GM19035 (cell line): ENCODE measurements at regions not wholly inside any gene's neighbourhood (a gene's known extent, or its start where the extent isn't known, plus 50 kb on each side); places are given as distances from the start of the nearest gene placed in this dataset.
"Not testable (repeated sequence)": the region's sequence is repeated elsewhere in the genome, so short reads cannot be mapped to it uniquely, and the experiment has no call there.

Source experiments
- ATAC-seq: cut with Tn5 transposase; IDR thresholded peaks from one replicate; pipeline ENCODE4 v1.9.1; 2021; ENCODE audit not compliant: unreplicated experiment

DNA sequence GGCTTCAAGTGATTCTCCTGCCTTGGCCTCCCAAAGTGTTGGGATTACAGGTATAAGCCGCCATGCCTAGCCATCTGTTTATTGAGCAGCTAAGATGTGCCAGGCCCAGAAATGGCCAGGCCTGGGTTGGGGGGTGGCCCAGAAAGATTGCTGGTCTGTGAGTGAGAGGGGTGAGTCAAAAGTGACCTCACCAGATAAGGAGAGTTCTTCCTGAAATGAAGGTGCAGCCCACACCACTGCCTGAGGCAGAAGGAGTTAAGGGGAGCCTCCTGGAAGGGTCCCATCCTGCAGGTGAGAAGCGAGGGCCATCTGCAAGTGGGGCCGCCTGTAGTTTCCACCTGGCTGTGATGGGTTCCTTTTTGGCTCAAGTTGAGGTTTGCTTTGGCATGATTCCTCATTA lies 96.9 kb upstream of the KLF4 start:
- ATAC-seq, result no peak

DNA sequence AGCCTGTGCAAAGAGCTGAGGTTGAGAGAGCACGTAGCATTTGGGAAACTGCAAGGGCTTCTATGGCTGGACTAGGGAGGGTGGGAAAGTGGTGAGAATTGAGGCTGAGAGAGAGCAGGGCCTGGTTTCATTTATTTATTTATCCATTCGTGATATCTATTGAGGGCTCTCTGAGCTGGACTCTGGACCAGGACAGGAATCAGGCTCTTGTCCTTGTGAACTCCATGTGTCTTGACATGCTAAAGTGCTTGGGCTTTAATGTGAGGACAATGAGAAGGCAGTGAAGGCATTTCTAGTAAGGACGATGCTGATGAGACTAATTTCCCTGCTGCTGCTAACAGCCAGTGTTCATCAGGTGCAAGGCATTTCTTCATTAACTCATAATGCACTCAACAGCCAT lies 95.9 kb upstream of the KLF4 start:
- ATAC-seq, result no peak

DNA sequence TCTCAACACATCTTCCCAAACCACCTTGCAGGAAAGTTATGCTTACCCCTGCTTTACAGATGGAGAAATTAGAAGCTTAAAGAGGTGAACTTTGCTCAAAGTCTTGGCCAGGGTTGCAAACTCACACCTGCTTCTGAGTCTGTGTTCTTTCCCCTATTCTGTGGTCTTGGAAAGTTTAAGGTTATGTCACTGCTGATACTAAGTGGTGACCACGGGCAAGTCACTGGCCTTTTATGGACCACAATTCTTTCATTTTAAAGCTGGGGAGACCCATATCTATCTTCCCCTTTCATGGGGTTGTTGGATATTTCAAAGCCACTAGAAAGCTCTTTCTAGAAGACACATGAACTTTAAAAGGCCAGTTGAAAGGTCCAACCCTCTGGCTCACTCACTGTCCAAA lies 95.4 kb upstream of the KLF4 start:
- no peak for ATAC-seq

DNA sequence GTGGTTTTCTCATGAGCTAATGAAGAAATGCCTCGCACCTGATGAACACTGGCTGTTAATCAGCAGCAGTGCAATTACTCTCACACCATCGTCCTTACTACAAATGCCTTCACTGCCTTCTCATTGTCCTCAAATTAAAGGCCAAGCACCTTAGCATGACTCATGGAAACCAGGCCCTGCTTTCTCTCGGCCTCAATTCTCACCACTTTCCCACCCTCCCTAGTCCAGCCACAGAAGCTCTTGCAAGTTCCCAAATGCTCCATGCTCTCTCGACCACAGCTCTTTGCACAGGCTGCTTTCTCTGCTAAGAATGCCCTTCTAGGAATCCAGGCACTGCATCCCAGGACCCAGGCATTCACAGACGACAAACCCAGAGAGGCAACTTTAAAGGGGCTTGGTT lies 94.6 kb upstream of the KLF4 start:
- no peak for ATAC-seq

DNA sequence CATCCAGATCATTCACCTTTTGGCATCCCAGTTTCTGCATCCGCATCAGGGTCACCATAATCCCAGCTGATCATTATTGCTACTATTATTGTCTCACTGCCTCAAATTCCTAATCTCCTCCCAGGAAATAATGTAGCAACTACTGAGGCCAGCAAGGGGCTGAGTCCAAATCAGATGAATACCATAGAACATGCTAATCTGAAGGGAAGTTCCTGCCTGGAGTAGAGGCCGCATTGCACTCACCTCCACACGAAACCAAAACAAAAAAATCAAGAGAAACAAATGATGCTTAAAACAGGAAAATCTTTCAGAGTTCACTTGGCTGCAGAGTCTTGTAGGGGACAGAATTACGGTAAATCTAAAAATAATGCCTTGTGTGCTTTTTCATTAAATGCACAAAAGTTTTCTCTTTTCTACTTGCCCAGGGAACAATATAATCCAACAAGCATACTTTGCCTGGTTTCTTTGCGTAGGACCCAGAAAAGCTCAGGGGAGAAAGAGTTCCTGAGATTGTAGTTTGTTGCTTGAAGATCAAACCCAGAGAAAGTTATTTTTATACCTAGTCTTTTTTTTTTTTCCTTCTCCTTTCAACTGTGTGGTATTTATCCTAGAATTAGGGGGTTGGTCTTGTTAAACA lies 87.7 kb upstream of the KLF4 start:
- no peak for ATAC-seq

DNA sequence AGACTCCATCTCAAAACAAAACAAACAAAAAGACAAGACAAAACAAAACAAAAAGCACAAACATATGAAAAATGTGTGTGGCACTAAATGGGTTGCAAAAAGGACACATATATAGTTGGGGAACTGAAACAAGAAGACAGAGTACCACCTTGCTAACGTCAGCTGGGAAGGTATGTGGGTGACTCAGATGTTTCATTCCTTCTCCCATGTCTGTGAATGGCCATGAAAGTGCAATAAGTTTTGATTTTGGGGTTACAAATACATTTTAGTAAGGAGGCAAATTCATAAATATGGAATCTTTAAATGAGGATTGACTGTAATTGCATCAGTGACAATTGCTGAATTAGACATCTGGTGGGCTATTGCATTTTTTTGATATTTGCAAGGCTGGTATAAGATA lies 81.6 kb upstream of the KLF4 start:
- no peak for ATAC-seq

DNA sequence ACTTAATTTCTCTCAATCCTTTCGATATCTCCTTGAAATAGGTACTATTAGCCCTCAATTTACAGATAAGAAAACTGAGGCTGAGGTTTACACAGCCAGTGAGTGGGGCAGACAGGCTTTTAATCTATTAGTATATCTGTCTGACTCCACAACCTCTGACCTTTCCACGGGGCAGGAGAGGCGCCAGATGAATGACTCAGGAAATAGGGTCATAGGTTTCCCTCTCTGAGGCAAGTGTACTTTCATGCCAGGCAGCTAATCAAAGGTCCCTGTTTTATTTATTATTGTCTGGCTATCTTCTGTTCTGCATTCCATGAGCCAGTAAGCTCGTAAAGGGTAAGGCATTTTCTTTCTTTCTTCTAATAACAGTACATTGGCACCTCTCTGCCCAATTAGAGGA lies 79.6 kb upstream of the KLF4 start:
- no peak for ATAC-seq

DNA sequence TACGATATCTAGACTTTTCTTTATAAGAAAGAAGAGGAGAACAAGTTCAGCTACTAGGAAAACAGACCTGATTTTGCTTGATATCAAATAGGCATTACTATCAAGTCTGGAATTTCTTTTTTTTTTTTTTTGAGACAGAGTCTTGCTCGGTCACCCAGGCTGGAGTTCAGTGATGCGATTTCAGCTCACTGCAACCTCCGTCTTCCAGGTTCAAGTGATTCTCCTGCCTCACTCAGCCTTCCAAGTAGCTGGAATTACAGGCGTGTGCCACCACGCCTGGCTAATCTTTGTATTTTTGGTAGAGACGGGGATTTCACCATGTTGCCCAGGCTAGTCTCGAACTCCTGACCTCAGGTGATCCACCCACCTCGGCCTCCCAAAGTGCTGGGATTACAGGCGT lies 78.8 kb upstream of the KLF4 start:
- ATAC-seq, result not testable (repeated sequence)

DNA sequence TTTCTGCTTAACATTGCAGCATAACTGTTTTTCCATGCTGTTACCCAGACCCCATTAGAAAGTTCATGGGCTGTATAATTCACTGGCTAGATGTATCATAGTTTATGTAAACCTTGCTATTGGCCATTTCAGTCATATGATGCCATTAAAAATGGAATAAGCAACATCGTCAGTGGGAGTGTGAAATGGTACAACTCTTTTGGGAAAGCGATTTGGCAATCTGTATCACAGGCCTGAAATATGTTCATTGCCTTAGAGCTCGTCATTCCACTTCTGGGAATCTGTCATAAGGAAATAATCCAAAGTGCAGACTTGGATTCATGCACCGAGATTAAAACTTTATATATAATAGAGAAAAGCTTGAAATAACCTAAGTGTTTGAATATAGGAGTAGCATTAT lies 77.9 kb upstream of the KLF4 start:
- ATAC-seq, result no peak

DNA sequence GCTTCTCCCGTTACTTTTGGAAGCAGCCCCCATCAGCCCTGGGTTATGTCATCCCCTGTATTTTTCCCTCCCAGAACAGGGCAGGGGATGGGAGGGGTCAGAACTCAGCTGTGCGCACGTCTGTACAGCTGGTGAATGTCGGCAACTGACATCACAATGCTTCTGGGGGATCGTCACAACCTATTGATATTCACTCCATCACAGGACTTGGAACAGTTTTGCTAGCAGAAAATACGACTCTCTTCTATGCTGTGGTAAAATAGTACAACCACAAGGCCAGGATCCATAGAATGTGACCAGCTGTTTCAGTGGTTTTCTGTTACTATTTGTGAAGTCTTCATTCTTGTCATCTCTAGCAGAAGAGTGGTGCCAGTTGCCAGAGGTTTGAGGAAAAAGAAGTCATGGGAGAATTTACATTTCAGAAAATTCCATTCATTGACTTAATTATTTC lies 77.1 kb upstream of the KLF4 start:
- no peak for ATAC-seq

DNA sequence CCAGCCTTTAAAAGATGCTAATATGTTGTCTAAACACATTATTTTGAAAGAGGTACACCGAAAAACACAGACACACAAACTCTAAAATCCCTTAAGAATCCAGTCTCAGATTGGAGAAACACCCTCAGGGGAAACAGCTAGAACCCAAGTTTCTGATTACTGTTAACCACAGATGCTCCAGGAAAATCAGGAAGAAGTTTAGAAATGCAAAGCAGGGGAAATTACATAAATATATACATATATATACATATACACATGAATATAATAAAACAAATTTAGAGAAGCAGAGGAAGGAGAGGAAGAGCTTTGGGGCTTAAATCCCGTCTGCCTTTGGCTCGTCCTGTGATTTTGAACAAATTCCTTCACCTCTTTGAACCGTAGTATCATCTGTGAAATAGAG lies 73.2 kb upstream of the KLF4 start:
- ATAC-seq, result no peak

DNA sequence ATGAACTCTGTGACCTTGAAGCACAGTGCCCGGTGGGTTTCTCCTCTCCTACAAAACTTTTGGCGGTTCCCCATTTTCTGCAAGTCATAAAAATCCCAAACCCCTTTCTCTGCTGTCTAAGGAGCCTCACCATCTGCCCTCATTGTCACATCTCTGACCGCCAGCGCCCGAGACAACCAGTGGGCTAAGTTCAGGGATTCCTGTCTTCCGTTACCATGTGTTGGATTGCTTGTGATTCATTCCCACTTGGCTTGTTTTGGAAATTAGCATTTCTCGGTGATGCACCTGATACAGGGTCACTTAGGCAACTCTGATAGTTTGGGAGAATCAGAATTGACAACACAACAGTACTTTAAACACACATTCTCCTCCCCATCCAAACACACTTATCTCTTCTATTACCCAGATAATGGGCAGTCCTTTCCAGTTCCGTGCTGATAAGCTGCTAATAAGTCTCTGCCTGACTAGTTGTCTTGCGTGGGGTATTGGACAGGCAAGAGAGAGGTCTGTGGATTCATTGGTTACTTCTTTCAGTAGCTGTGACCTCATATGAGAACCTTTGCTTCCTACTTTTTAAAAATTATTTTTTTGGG lies 70.0 kb upstream of the KLF4 start:
- no peak for ATAC-seq

DNA sequence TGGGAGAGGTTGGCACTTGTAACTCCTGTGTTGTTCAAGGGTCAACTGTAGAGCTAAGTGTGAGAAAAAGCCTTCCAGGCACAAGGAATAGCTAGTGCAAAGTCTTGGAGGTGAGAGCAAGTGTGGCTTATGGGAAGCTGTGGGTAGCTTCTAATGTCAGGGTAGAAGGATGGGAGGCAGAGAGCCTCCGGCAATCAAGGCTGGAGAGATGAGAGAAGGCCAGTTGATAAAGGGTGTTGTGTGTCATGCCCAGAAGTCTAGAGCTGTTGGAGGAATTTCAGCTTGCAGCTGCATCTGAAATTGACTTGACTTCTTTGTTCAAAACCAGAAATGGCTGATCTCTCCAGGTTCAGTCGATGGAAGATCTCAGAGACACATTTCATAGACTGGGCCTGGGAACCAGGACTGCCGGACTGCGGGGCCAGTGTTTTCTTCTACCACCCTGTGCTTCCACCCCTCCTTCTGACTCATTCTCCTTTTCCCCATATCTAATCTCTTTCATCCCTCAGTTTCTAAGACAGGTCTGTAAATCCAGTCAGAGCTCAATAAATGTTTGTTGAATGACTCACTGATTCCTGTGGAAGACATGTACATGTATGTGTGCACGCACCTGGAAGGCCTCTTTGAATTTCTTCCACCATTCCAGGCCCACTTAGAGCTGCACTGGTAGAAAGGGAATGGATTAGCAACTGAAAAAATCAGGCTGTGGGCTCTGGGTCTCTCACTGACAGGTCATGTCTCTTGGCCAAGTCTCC lies 67.8 kb upstream of the KLF4 start:
- ATAC-seq, result no peak

DNA sequence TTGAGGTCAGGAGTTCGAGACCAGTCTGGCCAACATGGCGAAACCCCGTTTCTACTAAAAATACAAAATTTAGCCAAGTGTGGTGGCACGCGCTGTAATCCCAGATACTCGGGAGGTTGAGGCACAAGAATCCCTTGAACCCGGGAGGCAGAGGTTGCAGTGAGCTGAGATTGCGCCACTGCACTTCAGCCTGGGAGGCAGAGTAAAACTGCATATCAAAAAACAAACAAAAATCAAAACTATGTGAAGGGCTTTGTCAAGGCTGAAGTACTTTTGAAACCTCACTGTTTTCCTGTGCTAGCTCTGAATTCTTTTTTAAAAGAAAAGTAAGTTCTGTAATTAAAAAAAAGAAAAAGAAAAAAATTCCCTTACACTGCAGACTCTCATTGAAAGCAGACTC lies 65.1 kb upstream of the KLF4 start:
- no peak for ATAC-seq

DNA sequence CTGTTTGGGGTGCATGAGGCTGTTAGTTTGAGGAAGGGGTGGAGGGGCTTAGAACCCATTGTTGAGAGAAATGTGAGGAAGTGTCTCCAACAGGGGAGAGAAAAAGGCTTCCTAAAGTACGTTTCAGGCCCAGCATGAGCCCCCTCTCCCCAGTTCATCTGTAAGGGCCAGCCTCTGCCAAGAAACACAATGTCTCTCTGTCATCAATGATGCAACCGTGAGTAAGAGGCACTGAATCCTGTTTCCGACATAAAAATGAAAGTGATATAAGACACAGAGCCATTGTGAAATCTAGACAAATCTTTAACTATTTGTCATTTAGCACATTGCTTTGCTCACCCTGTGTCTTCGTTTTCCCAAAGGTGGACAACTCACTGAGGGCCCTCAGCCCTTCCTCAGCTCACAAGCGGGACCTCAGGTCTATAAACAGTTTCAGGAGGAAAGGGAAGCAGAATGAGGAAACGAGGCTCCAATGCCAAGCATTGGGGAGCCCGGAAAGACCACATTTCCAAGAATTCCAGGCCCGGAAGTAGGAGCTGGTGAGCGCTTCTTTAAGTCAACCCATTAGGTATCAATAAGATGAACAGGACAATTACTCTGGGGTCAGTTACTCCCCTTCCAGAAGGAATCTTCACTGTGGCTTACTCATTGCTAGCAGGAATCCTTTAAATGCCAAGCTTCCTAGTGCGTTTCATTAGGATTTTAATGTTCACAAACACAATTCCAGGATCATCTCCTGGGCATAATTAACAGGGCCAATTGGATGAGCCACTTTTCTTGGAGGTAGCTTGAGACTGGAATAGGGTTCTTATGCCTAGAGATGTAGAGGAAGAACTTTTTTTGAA lies 59.0 kb upstream of the KLF4 start:
- no peak for ATAC-seq

DNA sequence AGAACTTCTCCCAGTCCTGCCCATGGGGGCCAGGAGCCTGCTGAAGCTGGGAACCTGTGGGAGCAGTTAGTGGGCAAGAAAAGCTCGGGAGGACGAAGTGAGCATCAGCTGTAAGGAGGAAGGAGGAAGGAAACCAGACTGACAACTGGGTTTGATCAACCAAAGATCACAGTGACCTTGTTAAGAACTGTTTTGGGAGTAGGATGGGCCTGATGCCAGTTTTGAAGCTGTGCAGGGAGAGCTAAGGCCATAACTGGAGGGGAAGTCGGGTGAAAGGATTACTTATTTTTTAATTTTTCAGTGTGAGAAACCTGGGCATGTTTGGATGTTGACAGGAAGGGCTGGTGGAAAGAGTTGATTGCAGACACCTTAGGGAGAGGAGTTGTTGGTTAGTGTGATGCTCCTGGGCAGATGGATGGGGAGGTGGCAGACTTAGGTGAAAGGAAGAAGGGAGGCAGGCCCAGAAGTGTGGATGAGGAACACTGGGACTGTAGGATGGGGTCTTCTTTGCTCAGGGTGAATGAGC lies 58.3 kb upstream of the KLF4 start:
- ATAC-seq, result no peak

DNA sequence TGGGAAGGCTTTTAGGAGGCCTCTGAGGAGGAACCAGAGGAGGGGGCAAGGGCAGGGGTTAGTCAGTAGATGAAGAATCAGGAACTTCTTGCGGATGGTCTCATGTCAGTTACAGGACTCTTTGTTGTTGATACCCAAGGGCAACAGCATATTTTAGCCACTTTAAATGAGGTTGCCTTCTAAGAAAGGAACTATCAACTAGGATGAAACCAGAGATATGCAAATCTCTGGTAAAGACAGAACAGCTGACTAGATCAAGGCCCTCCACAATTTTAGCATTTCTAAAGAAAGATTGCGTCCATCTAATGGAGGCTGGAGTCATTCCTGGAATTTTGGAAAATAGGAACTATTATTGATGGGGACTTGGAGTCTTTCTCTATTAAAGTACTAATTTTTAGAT lies 57.7 kb upstream of the KLF4 start:
- no peak for ATAC-seq

DNA sequence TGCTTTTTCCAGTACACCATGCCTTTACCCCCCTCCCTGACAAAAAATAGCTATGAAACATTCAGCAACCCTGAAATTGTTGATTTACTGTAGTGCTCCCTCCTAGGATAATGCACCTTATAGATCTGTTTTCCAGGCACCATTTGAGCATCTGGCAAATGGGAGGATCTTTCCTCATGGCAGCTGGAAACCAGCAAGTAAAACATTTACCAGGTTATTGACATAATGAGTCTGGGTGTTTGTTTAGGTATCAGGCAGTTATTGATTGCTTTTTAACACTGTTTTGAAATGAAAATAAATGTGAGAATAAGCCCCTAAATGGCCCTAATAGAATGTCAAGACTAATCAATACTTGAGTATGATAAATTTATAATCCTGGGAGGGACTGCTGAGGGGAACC lies 57.3 kb upstream of the KLF4 start:
- ATAC-seq, result no peak

DNA sequence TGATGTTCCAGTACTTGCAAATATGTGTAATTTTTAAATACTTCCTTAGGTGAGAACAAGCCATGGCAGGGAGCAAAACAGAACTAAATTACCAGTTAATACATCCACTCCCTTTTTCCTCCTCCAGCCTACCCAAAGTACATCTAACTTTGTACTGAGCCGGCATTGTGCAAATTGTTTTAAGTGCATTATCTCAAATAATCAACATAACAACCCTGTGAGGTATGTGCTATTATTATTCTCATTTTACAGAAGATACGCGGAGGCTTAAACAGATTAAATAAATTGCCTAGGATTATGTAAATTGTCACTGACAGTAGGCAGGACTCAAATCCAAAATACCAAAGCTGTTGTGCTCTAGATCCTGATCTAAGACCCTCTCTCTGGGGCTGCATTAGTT lies 55.5 kb upstream of the KLF4 start:
- ATAC-seq, result no peak

DNA sequence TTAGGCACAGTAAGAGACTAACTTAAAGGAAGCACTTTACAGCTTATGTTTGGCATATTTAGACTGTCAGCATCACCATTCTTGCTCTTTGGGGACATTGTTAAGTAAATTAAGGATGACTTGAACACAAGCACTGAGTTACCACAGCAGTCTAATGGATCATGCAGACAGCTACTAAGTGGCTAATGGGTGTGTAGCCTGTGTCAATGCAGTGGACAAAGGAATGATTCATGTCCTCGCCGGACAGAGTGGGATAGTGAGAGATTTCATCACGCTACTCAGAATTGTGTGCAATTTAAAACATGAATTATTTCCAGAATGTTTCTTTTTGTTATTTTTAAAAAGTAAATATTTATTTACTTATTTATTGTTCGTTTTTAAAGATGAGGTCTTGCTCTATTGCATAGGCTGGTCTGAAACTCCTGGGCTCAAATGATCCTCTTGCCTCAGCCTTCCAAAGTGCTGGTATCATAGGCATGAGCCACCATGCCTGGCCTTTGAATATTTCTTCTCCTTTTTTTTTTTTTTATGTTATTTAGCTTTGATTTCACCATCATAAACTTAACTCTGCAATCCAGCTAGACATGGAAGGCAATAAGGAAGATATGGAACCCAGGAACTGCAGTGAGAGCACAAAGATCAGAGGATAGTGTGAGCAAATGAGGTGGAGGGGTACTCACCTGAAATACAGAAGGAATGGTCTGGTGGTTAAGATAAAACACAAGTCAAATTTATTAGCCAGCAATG lies 53.0 kb upstream of the KLF4 start:
- no peak for ATAC-seq

DNA sequence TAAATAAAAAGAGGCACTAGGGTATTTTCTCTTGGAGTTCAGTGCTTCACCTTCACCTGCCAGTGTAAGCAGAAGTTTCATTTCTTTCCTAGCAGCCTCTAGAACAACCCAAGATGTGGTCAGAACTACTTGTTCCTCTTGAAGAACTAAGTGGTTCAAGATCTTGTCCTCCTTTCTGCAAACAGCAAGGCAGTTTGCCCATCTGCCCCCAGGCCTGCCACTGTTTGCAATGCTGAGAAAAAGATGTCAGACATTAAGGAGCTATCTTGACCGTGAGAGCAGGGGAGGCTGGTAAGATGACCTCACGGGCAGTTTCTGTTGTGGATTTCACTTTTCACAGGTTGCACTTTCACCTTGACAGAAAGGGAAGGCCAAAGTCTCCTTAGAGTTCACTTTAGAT lies 52.0 kb upstream of the KLF4 start:
- no peak for ATAC-seq
